ENCODE measurements at regions not wholly inside any gene's neighbourhood (a gene's known extent, or its start where the extent isn't known, plus 50 kb on each side); places are given as distances from the start of the nearest gene placed in this dataset.

GRCh38 chr2:104733226-104733943 lies 120.5 kb upstream of the POU3F3 start:
- TF ChIP-seq EZH2 (IDR thresholded peaks at IDR 0.05; ENCODE audit: insufficient read depth, poor library complexity, severe bottlenecking) (no peak), EZH2phosphoT487 (IDR thresholded peaks at IDR 0.05; ENCODE audit: insufficient read depth, low read depth) (no peak)

All from GM23248 (cell line).